HG02981 (cell line): ENCODE measurements at regions not wholly inside any gene's neighbourhood (a gene's known extent, or its start where the extent isn't known, plus 50 kb on each side); places are given as distances from the start of the nearest gene placed in this dataset.
"Not testable (repeated sequence)": the region's sequence is repeated elsewhere in the genome, so short reads cannot be mapped to it uniquely, and the experiment has no call there.

Experiments used
- ATAC-seq: cut with Tn5 transposase; IDR thresholded peaks from one replicate; pipeline ENCODE4 v1.9.1; 2021; ENCODE audit warnings: mild to moderate bottlenecking, moderate library complexity; ENCODE audit not compliant: unreplicated experiment

DNA sequence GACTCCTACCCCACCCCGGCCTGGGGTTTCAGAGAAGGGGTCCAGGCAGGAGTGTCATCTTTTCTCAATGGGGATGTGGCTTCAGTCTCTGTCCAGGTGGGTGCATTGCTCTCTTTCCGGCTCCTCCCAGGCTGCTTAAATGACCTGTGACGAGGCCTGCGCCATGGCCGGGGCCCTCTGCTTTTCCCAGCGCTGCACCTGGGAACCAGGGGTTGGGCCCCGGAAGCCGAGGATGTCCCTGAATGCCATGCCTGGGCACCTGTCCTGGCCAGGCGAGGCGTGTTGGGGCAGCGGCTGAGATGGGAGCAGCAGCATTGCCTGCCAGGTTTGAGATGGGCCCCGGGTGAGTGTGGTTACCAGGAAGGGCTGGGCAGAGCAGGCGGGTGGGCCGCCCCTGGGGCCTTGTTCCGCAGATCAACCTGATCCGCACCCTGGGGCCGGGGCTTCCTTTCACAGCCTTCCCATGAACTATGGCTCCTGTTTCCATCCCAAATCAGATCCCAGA is 147.4 kb downstream of the SEC14L1 start:
- no peak for ATAC-seq

- not testable (repeated sequence) for ATAC-seq
Measured at GRCh38 chr17:77290759-77291558, 150.2 kb downstream of the SEC14L1 start.

- no peak for ATAC-seq
Measured at GRCh38 chr17:77291591-77292386, 151.0 kb downstream of the SEC14L1 start.

GRCh38 chr17:77294761-77295160 is 154.0 kb downstream of the SEC14L1 start:
- ATAC-seq, result no peak

- no peak for ATAC-seq
Measured at GRCh38 chr17:77295241-77295853, 154.6 kb downstream of the SEC14L1 start.

- ATAC-seq, result no peak
Measured at GRCh38 chr17:77296769-77297409, 156.1 kb downstream of the SEC14L1 start.

GRCh38 chr17:77297693-77298666 is 157.2 kb downstream of the SEC14L1 start:
- ATAC-seq, result no peak

DNA sequence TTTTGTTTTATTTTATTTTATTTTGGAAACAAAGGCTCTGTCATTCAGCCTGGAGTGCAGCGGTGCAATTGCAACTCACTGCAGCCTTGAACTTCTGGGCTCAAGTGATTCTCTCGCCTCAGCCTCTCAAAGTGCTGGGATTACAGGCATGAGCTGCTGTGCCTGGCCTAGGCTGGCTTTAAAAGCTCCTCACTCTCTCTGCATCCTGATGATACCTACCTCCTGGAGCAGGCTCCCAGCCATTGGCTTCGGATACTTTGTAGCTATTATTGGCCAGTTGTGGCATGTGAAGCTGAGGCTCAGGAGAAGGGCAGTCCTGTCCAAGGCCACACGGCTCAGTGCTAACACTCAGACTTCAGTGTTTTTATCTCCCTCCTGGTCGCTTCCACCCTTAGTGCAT is 158.0 kb downstream of the SEC14L1 start:
- ATAC-seq, result no peak

DNA sequence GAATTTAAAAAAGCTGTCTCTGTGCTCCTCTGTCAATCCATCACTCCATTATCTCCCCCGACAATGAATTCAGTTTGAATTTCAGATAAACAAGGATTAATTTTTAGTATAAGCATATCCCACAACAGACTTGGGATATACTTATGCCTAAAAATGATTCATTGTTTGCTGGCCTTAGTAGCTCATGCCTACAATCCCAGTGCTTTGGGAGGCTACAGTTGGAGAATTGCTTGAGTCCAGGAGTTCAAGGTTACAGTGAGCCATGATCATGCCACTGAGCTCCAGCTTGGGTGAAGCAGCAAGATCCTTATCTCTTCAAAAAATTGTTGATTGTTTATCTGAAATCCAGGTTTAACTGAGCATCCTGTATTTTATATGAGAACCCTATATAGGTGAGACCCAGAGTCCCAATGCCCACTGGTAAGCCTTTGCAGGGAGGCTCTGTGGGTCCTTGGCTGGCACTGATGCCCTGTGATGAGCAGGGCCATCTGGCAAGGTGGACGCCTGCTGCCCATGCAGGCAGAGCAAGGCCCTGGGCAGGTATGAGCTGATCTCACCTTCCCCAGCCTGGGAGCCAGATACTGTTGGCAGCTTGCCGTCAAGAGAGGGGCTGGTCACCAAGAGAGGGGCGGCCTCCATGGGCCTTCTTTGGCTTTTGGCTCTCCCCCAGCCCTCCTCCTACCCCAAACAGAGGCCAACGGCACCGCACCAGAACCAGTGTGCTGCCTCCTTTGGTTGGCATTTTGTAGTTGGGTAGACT is 158.7 kb downstream of the SEC14L1 start:
- ATAC-seq, result no peak

DNA sequence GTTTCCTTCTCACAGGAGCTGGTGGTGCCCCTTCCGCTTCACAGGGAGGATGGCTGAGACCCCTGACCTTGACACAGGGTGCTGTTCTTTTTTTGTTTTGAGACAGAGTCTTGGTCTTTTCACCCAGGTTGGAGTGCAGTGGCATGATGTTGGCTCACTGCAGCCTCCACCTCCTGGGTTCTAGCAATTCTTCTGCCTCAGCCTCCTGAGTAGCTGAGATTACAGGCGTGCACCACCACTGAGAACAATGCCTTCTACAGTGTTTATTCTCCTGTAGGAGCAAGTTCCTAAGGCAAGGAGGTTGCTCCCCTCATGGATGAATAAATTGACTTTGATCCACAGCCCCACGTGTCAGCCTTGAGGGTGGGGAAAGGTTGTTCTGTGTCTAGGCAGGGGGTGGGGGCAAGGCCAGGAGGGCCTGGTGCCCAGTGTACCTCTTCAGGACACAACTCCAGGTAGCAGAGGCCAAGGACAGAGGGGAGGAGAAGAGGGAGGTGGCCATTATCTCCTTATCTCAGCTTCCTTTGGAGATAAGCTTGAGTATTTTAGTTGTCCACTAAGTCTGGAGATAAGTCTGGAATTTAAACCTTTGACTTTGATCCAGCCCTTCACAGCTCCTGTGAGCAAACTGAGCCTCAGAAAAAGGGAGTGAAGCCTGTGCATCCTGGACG is 159.4 kb downstream of the SEC14L1 start:
- ATAC-seq, result no peak

- ATAC-seq, result no peak
Measured at GRCh38 chr17:77301694-77302266, 161.0 kb downstream of the SEC14L1 start.

- no peak for ATAC-seq
Measured at GRCh38 chr17:77302682-77303081, 161.9 kb downstream of the SEC14L1 start.

GRCh38 chr17:77303620-77304019 is 162.9 kb downstream of the SEC14L1 start:
- no peak for ATAC-seq

DNA sequence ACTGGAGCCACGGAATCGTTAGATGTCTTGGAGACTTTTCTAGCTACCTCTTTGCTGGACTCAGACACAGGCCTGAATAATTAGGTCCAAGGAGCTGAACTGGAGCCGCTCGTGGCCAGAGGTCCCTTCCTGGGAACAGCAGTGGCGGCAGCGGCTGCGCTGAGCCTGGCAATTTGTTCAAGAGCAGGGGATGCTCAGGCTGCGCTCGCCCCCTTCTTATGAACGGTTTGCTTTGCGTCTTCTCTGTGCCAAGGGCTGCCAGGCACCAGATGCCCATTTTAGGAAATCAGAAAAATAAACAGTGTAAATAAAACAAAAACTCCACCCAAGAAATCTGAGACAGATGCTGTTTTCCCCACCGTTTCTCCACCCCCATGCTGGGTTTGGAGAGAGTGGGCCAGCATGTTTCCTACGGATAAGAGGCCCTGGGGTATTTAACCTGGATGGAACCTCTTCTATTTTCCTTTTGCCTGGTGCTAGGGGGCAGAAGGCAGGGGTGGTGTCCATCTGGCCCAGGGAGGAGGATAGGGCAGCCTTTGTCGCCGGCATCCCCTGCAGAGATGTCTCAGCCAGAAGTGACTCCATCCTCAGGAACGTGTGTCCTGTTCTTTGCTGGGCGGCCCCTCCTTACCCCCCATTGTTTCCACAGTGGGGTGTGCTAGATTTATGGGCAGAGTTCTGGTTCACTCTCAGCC is 163.4 kb downstream of the SEC14L1 start:
- no peak for ATAC-seq

DNA sequence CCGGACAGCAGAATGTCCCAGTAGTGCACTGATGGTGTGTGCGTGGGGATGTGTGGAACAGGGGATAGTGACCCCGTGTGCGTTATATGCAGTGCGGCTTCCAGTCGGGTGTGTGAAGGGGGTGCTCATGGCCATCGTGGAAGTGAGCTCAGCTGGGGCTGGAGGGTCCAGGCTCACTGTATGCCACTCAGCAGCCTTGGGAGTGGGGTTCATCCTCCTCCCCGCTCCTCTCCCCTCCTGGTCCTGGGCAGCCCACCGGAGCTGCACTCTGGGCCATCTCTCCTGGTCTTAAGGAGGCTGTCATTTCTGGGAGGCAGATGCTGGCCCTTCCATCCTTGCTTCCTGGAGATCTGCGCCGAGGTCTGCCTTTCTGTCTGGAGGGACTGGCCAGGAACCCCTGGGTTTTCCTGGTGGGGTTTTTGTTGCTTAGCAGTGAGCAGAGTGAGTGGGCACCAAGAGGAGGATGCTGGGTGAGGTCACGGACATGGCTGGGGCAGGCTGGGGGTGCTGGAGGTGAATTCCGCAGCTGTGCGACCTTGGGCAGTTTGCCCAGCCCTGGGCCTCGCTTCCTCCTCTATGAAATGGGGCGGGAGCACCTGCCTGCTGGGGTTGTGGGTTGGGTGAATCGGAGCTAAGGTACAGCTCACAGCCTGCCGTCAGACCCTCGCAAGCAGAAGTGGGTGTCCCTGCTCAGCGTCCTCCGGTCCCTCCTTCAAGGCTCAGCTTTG is 164.1 kb downstream of the SEC14L1 start:
- ATAC-seq, result no peak

GRCh38 chr17:77306048-77306789 is 165.4 kb downstream of the SEC14L1 start:
- ATAC-seq, result no peak
